Prostate gland (tissue), 2 donors: ENCODE measurements at regions not wholly inside any gene's neighbourhood (a gene's known extent, or its start where the extent isn't known, plus 50 kb on each side); places are given as distances from the start of the nearest gene placed in this dataset.

ENCODE experiments used
- DNase-seq: peaks from one replicate; pipeline ENCODE4 v3.0.0-alpha.2; 2019; ENCODE audit warnings: low spot score
- H3K27ac ChIP-seq, 2 donors: fragments of 200-600 bp; sonication (generic); 2 replicates each; pipeline ENCODE4 v1.5.1; 2017 to 2019
- H3K27me3 ChIP-seq: fragments of 200-600 bp; sonication (generic); replicated peaks from 2 replicates; pipeline ENCODE4 v1.5.1; 2019; ENCODE audit not compliant: insufficient read depth
- H3K36me3 ChIP-seq, 2 donors: fragments of 200-600 bp; sonication (generic); 1 replicate in 1 of 2; 2 replicates in 1 of 2; pipeline versions ENCODE4 v1.5.1 to v1.8.1; 2017 to 2019
- H3K4me1 ChIP-seq: fragments of 200-600 bp; sonication (generic); replicated peaks from 2 replicates; pipeline ENCODE4 v1.5.1; 2019
- H3K4me3 ChIP-seq, 2 donors: fragments of 200-600 bp; sonication (generic); 2 replicates each; pipeline ENCODE4 v1.5.1; 2017 to 2019
- H3K9me3 ChIP-seq: fragments of 200-600 bp; sonication (generic); 2 replicates; pipeline ENCODE4 v1.5.1; 2017
- CTCF ChIP-seq, 4 experiments: fragments of 200-600 bp in 2 of 4; fragments of 450-650 bp in 2 of 4; sonication (generic) in 2 of 4; IDR thresholded peaks; 1 replicate in 3 of 4; 2 replicates in 1 of 4; pipeline ENCODE4 v1.5.1; 2016 to 2019; ENCODE audit warnings: antibody characterized with exemption in 4 of 4, mild to moderate bottlenecking in 2 of 4, moderate library complexity in 2 of 4
- POLR2A ChIP-seq: fragments of 450-650 bp; IDR thresholded peaks from one replicate; pipeline ENCODE4 v1.6.1; 2016; ENCODE audit warnings: antibody characterized with exemption, mild to moderate bottlenecking
- POLR2AphosphoS5 ChIP-seq: sonication (generic); formaldehyde crosslinking; IDR thresholded peaks from one replicate; pipeline ENCODE4 v1.6.1; 2017; ENCODE audit warnings: antibody characterized with exemption
- WGBS: methylation state at CpG from one replicate; pipeline ENCODE4 v1.1.5; 2018; 5-methylcytosine and 5-hydroxymethylcytosine counted together
- intact Hi-C: fragments of 100-400 bp; cut with DNase I; formaldehyde crosslinking; loops from one replicate; pipeline ENCODE4 v1.14.2; 2022

GRCh38 chr9:107431461-107431860, 58.1 kb downstream of the KLF4 start:
- Histone ChIP-seq H3K9me3 (no peaks in the 10 kb centered on the region), H3K36me3 (no peaks in the 10 kb centered on the region), H3K4me1 (peaks cover 3% of the 10 kb centered on the region), H3K4me3 (no peak overlapping the region), H3K27ac (peak overlapping the region; percentile 62 to 78), H3K27me3 (no peaks in the 10 kb centered on the region)
- TF ChIP-seq CTCF (IDR thresholded peaks at IDR 0.05) (no peak), POLR2AphosphoS5 (no peak), POLR2A (no peak)
- intact Hi-C loops: no loop called here
- WGBS: 88% methylated on average over 4 of the region's 4 CpGs
- no peak for DNase-seq

- no peaks in the 10 kb centered on the region for H3K27me3 ChIP-seq
- no peak for TF ChIP-seq CTCF (IDR thresholded peaks at IDR 0.05)
- TF ChIP-seq POLR2A: no peak
- TF ChIP-seq POLR2AphosphoS5: no peak
- no peaks in the 10 kb centered on the region for H3K9me3 ChIP-seq
- H3K36me3 ChIP-seq: no peaks in the 10 kb centered on the region
- 97% methylated on average over 7 of the region's 7 CpGs for WGBS
- no peak overlapping the region for H3K4me3 ChIP-seq
- intact Hi-C loops: no loop called here
- H3K27ac ChIP-seq: no peak overlapping the region
- H3K4me1 ChIP-seq: peaks cover 3% of the 10 kb centered on the region
- DNase-seq: no peak
Measured at GRCh38 chr9:107430071-107430470, 59.5 kb downstream of the KLF4 start.

- H3K27ac ChIP-seq: peak overlapping the region in 1 of 2 donors; percentile 78
- intact Hi-C loops: loop anchor here (10.0 kb wide), 1 partner anchor 191 kb away; no protein-coding TSS in a partner anchor
- 84% methylated on average over 10 of the region's 10 CpGs for WGBS
Measured at GRCh38 chr9:107426126-107426525, 63.4 kb downstream of the KLF4 start.

GRCh38 chr9:107425101-107426025, 64.2 kb downstream of the KLF4 start:
- WGBS: 28% methylated on average over 47 of the region's 47 CpGs
- Histone ChIP-seq H3K4me1 (no peaks in the 10 kb centered on the region), H3K4me3 (no peak overlapping the region)

More at GRCh38 chr9:107426126-107426525, 63.4 kb downstream of the KLF4 start:
- H3K9me3 ChIP-seq: no peaks in the 10 kb centered on the region
- no peaks in the 10 kb centered on the region for H3K36me3 ChIP-seq
- DNase-seq: no peak
- H3K4me1 ChIP-seq: no peaks in the 10 kb centered on the region
- H3K27me3 ChIP-seq: no peaks in the 10 kb centered on the region
- H3K4me3 ChIP-seq: no peak overlapping the region
- TF ChIP-seq POLR2AphosphoS5 (no peak), POLR2A (no peak), CTCF (IDR thresholded peaks at IDR 0.05) (no peak)

More at GRCh38 chr9:107425101-107426025, 64.2 kb downstream of the KLF4 start:
- peak; percentile 95 for DNase-seq
- TF ChIP-seq CTCF (IDR thresholded peaks at IDR 0.05) (peak; percentile 84 to 95 (median 90)), POLR2AphosphoS5 (peak; percentile 94), POLR2A (peak; percentile 23)
- Histone ChIP-seq H3K27me3 (no peaks in the 10 kb centered on the region), H3K27ac (peak overlapping the region; percentile 78 to 81), H3K36me3 (no peaks in the 10 kb centered on the region), H3K9me3 (no peaks in the 10 kb centered on the region)
- intact Hi-C loops: loop anchor here (10.0 kb wide), 1 partner anchor 191 kb away; no protein-coding TSS in a partner anchor
